ENCODE measurements at regions not wholly inside any gene's neighbourhood (a gene's known extent, or its start where the extent isn't known, plus 50 kb on each side); places are given as distances from the start of the nearest gene placed in this dataset.

GRCh38 chr6:54632984-54633565 is 213.5 kb upstream of the FAM83B start:
- H3K4me3 ChIP-seq, result no peak overlapping the region
- 83% methylated on average over 2 of the region's 2 CpGs for WGBS, 2 donors (ENCODE audit: low coverage in 1 of 2)
- H3K4me1 ChIP-seq, result no peaks in the 10 kb centered on the region
- no peaks in the 10 kb centered on the region for H3K36me3 ChIP-seq
- no peak overlapping the region for H3K27ac ChIP-seq
- no peak for ATAC-seq
- H3K27me3 ChIP-seq, result no peaks in the 10 kb centered on the region
- no peak for TF ChIP-seq EP300 (IDR thresholded peaks at IDR 0.05)
- TF ChIP-seq, protein P1, sequence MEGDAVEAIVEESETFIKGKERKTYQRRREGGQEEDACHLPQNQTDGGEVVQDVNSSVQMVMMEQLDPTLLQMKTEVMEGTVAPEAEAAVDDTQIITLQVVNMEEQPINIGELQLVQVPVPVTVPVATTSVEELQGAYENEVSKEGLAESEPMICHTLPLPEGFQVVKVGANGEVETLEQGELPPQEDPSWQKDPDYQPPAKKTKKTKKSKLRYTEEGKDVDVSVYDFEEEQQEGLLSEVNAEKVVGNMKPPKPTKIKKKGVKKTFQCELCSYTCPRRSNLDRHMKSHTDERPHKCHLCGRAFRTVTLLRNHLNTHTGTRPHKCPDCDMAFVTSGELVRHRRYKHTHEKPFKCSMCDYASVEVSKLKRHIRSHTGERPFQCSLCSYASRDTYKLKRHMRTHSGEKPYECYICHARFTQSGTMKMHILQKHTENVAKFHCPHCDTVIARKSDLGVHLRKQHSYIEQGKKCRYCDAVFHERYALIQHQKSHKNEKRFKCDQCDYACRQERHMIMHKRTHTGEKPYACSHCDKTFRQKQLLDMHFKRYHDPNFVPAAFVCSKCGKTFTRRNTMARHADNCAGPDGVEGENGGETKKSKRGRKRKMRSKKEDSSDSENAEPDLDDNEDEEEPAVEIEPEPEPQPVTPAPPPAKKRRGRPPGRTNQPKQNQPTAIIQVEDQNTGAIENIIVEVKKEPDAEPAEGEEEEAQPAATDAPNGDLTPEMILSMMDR (IDR thresholded peaks at IDR 0.05), result no peak
- TF ChIP-seq POLR2A (IDR thresholded peaks at IDR 0.05), result no peak
- TF ChIP-seq POLR2AphosphoS5 (IDR thresholded peaks at IDR 0.05), result no peak
- H3K9me3 ChIP-seq, result no peaks in the 10 kb centered on the region

DNA sequence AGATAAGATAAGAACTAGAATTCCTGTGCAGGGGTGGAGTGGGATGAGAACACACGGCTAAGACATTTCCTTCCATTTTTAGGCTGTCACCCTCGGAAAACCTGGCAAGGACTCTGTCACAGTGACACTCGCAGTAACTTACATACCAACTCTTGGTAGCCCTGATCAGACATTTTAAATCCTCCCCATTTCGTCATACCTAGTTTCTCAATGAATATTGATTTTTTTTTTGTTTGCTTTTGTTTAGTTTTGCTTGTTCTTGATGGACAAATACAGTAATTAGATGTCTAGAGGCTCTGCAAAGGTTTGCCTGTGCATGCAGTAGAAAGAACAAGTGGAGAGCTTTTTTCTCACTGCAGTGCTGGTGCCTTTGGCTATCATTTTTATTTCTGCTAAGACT is 213.0 kb upstream of the FAM83B start:
- no peaks in the 10 kb centered on the region for H3K4me1 ChIP-seq
- no peaks in the 10 kb centered on the region for H3K27me3 ChIP-seq
- ATAC-seq, result no peak
- no peak for TF ChIP-seq EP300 (IDR thresholded peaks at IDR 0.05)
- TF ChIP-seq POLR2AphosphoS5 (IDR thresholded peaks at IDR 0.05), result no peak
- no peak for TF ChIP-seq POLR2A (IDR thresholded peaks at IDR 0.05)
- TF ChIP-seq, protein P1 (IDR thresholded peaks at IDR 0.05), result no peak
- WGBS, 2 donors (ENCODE audit: low coverage in 1 of 2), result 63 to 70% methylated on average over 4 of the region's 4 CpGs
- H3K4me3 ChIP-seq, result no peak overlapping the region
- no peaks in the 10 kb centered on the region for H3K36me3 ChIP-seq
- no peaks in the 10 kb centered on the region for H3K9me3 ChIP-seq
- H3K27ac ChIP-seq, result no peak overlapping the region

- no peak overlapping the region for H3K4me3 ChIP-seq
- H3K9me3 ChIP-seq, result no peaks in the 10 kb centered on the region
- H3K27me3 ChIP-seq, result no peaks in the 10 kb centered on the region
- no peak for TF ChIP-seq EP300 (IDR thresholded peaks at IDR 0.05)
- TF ChIP-seq POLR2AphosphoS5 (IDR thresholded peaks at IDR 0.05), result no peak
- TF ChIP-seq POLR2A (IDR thresholded peaks at IDR 0.05), result no peak
- TF ChIP-seq, protein P1 (IDR thresholded peaks at IDR 0.05), result no peak
- no peak for ATAC-seq
- no peak overlapping the region for H3K27ac ChIP-seq
- no peaks in the 10 kb centered on the region for H3K36me3 ChIP-seq
- 67 to 82% methylated on average over 1 of the region's 1 CpG for WGBS, 2 donors (ENCODE audit: low coverage in 1 of 2)
- no peaks in the 10 kb centered on the region for H3K4me1 ChIP-seq
Measured at GRCh38 chr6:54640911-54641310, 205.7 kb upstream of the FAM83B start.

GRCh38 chr6:54646069-54646950 is 200.3 kb upstream of the FAM83B start:
- H3K4me3 ChIP-seq, result no peak overlapping the region

More at GRCh38 chr6:54646069-54646950, 200.3 kb upstream of the FAM83B start:
- TF ChIP-seq POLR2A (IDR thresholded peaks at IDR 0.05) (no peak), EP300 (IDR thresholded peaks at IDR 0.05) (no peak), POLR2AphosphoS5 (IDR thresholded peaks at IDR 0.05) (no peak)
- TF ChIP-seq, protein P1 (IDR thresholded peaks at IDR 0.05), result no peak
- no peak overlapping the region for H3K27ac ChIP-seq
- H3K9me3 ChIP-seq, result no peaks in the 10 kb centered on the region
- no peaks in the 10 kb centered on the region for H3K36me3 ChIP-seq
- ATAC-seq, result no peak
- 29 to 46% methylated on average over 4 of the region's 4 CpGs for WGBS, 2 donors (ENCODE audit: low coverage in 1 of 2)
- H3K27me3 ChIP-seq, result no peaks in the 10 kb centered on the region
- H3K4me1 ChIP-seq, result no peaks in the 10 kb centered on the region
